ENCODE measurements at regions not wholly inside any gene's neighbourhood (a gene's known extent, or its start where the extent isn't known, plus 50 kb on each side); places are given as distances from the start of the nearest gene placed in this dataset.

GRCh38 chr2:8225266-8225665 lies 456.6 kb upstream of the ID2 start:
- no peak overlapping the region for H3K4me3 ChIP-seq (ENCODE audit: low read depth, low read length)
- no peak for DNase-seq (ENCODE audit: low read depth)
- TF ChIP-seq POLR2A (IDR thresholded peaks at IDR 0.05; ENCODE audit: extremely low read depth, insufficient read length) (no peak), MYC (IDR thresholded peaks at IDR 0.05; ENCODE audit: low read depth, low read length) (no peak), CTCF (IDR thresholded peaks at IDR 0.05; ENCODE audit: low read depth, low read length) (no peak)
- TF ChIP-seq, protein P1, sequence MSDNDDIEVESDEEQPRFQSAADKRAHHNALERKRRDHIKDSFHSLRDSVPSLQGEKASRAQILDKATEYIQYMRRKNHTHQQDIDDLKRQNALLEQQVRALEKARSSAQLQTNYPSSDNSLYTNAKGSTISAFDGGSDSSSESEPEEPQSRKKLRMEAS (IDR thresholded peaks at IDR 0.05; ENCODE audit: low read depth, low read length): no peak

DNA sequence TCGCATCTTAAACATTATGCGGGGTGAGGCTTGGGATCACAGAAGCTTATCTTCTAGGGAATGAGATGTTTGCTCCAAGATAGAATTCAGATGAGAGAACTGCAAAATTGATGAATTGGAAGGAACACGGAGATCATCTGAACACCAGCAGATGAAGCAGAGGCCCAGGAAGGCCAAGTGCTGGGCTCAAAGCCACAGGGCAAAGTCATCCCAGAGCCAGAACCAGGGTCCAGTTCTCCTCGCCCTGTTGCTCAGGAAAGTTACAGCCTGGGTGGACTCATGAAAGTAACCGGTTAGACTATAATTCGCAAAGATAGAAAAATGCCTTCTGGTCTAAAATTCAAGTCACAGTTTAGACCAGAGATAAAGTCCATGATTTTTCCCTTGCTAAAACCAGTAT lies 456.1 kb upstream of the ID2 start:
- DNase-seq (ENCODE audit: low read depth): no peak

DNA sequence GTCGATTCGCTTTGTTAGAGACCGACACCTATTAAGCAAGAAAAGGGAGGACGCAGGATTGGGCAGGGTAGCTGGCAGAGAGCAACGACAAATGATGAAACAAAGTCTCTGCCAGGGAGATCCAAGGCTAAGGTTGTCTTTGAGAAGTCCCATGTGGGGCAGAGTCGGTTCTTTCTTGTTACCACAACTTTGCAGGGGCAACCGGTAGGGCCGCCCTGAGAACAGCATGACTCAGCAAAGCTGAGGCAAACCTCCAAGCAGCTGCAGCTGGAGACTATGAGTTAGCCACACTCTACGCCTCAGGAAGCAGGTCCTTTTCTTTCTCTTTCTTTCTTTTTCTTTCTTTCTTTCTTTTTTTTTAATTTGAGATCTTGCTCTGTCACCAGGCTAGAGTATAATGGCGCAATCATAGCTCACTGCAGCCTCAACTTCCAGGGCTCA lies 452.3 kb upstream of the ID2 start:
- TF ChIP-seq MYC (IDR thresholded peaks at IDR 0.05; ENCODE audit: low read depth, low read length): peak; percentile 66
- TF ChIP-seq, protein P1 (IDR thresholded peaks at IDR 0.05; ENCODE audit: low read depth, low read length): peak; percentile 71
- TF ChIP-seq CTCF (IDR thresholded peaks at IDR 0.05; ENCODE audit: low read depth, low read length): no peak
- no peak for TF ChIP-seq POLR2A (IDR thresholded peaks at IDR 0.05; ENCODE audit: extremely low read depth, insufficient read length)
- peak overlapping the region; percentile 12 for H3K4me3 ChIP-seq (ENCODE audit: low read depth, low read length)
- DNase-seq (ENCODE audit: low read depth): peak; percentile 99

More for the DNA sequence above, 456.1 kb upstream of the ID2 start:
- no peak overlapping the region for H3K4me3 ChIP-seq (ENCODE audit: low read depth, low read length)
- TF ChIP-seq, protein P1 (IDR thresholded peaks at IDR 0.05; ENCODE audit: low read depth, low read length): no peak
- TF ChIP-seq POLR2A (IDR thresholded peaks at IDR 0.05; ENCODE audit: extremely low read depth, insufficient read length) (no peak), CTCF (IDR thresholded peaks at IDR 0.05; ENCODE audit: low read depth, low read length) (no peak), MYC (IDR thresholded peaks at IDR 0.05; ENCODE audit: low read depth, low read length) (no peak)

DNA sequence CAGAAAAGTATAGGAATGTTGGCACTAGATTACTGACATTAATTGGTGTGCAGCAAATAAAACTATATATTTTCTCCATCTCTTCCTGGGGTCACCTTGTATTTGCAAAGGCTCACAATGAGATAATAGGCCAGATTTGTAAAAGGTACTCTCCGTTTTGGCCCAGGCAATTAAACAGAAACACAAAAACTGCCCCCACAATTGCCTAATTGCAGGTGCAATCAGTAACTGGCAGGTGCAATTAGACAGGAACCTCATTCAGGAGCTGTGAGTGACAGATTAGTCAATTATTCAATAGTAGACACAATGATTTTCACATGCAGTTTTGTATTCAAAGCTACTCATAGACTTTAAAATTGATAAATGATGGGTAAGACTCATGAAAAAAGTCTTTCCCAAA lies 451.4 kb upstream of the ID2 start:
- no peak overlapping the region for H3K4me3 ChIP-seq (ENCODE audit: low read depth, low read length)
- TF ChIP-seq CTCF (IDR thresholded peaks at IDR 0.05; ENCODE audit: low read depth, low read length) (no peak), POLR2A (IDR thresholded peaks at IDR 0.05; ENCODE audit: extremely low read depth, insufficient read length) (no peak), MYC (IDR thresholded peaks at IDR 0.05; ENCODE audit: low read depth, low read length) (no peak)
- TF ChIP-seq, protein P1 (IDR thresholded peaks at IDR 0.05; ENCODE audit: low read depth, low read length): no peak
- no peak for DNase-seq (ENCODE audit: low read depth)

GRCh38 chr2:8231902-8232301 lies 450.0 kb upstream of the ID2 start:
- H3K4me3 ChIP-seq (ENCODE audit: low read depth, low read length): no peak overlapping the region
- no peak for DNase-seq (ENCODE audit: low read depth)
- no peak for TF ChIP-seq MYC (IDR thresholded peaks at IDR 0.05; ENCODE audit: low read depth, low read length)
- no peak for TF ChIP-seq POLR2A (IDR thresholded peaks at IDR 0.05; ENCODE audit: extremely low read depth, insufficient read length)
- TF ChIP-seq, protein P1 (IDR thresholded peaks at IDR 0.05; ENCODE audit: low read depth, low read length): no peak
- TF ChIP-seq CTCF (IDR thresholded peaks at IDR 0.05; ENCODE audit: low read depth, low read length): no peak

Data from NB4 (cell line).